Activated CD4-positive, alpha-beta memory T cell treated with anti-CD3 and anti-CD28 coated beads for 36 hours (primary cell): ENCODE measurements at regions not wholly inside any gene's neighbourhood (a gene's known extent, or its start where the extent isn't known, plus 50 kb on each side); places are given as distances from the start of the nearest gene placed in this dataset.

Experiments
- CTCF ChIA-PET: fragments of 350-600 bp; sonication (Branson Sonifier 250); formaldehyde crosslinking; loops from one replicate; lab custom pipeline; 2021; ENCODE audit warnings: antibody characterized with exemption, inconsistent platforms; lab: Charles Lee
- POLR2A ChIA-PET: fragments of 350-600 bp; sonication (Branson Sonifier 250); formaldehyde crosslinking; loops from one replicate; lab custom pipeline; 2021; ENCODE audit warnings: antibody characterized with exemption; lab: Charles Lee
- DNase-seq: peaks from one replicate; pipeline ENCODE4 v3.0.0-alpha.2; 2020
- H3K27ac Mint-ChIP-seq: one replicate; pipeline ENCODE4 v1.8.0; 2021; ENCODE audit warnings: mixed read lengths
- H3K27me3 Mint-ChIP-seq: one replicate; pipeline ENCODE4 v1.8.0; 2021; ENCODE audit warnings: mixed read lengths
- H3K36me3 Mint-ChIP-seq: one replicate; pipeline ENCODE4 v1.8.0; 2021; ENCODE audit warnings: mixed read lengths
- H3K4me1 Mint-ChIP-seq: one replicate; pipeline ENCODE4 v1.8.0; 2021; ENCODE audit warnings: low read depth, mixed read lengths
- H3K4me3 Mint-ChIP-seq: one replicate; pipeline ENCODE4 v1.8.0; 2021; ENCODE audit warnings: mild to moderate bottlenecking, mixed read lengths
- H3K9me3 Mint-ChIP-seq: one replicate; pipeline ENCODE4 v1.8.0; 2021; ENCODE audit warnings: mixed read lengths
- intact Hi-C: fragments of 100-400 bp; cut with micrococcal nuclease; formaldehyde crosslinking; loops from one replicate; pipeline ENCODE4 v1.15.1; 2023

- ChIA-PET POLR2A (no interaction called here), CTCF (no interaction called here)
- DNase-seq = no peak
- H3K4me1 Mint-ChIP-seq = no peaks in the 10 kb centered on the region
- no peaks in the 10 kb centered on the region for H3K36me3 Mint-ChIP-seq
- intact Hi-C loops = no loop called here
- no peak overlapping the region for H3K4me3 Mint-ChIP-seq
- H3K9me3 Mint-ChIP-seq = no peaks in the 10 kb centered on the region
- H3K27me3 Mint-ChIP-seq = no peaks in the 10 kb centered on the region
- H3K27ac Mint-ChIP-seq = no peak overlapping the region
Measured at GRCh38 chr7:20267482-20267881, 50.3 kb upstream of the MACC1 start.

- Mint-ChIP-seq H3K9me3 (no peaks in the 10 kb centered on the region), H3K4me1 (no peaks in the 10 kb centered on the region), H3K27me3 (no peaks in the 10 kb centered on the region), H3K4me3 (no peak overlapping the region), H3K36me3 (no peaks in the 10 kb centered on the region), H3K27ac (no peak overlapping the region)
- intact Hi-C loops = no loop called here
- DNase-seq = no peak
- ChIA-PET CTCF (no interaction called here), POLR2A (no interaction called here)
Measured at GRCh38 chr7:20268824-20269223, 51.6 kb upstream of the MACC1 start.

- Mint-ChIP-seq H3K27me3 (no peaks in the 10 kb centered on the region), H3K4me1 (no peaks in the 10 kb centered on the region), H3K36me3 (no peaks in the 10 kb centered on the region), H3K9me3 (no peaks in the 10 kb centered on the region), H3K4me3 (no peak overlapping the region), H3K27ac (no peak overlapping the region)
- intact Hi-C loops = no loop called here
- DNase-seq = no peak
- CTCF ChIA-PET = no interaction called here
- POLR2A ChIA-PET = no interaction called here
Measured at GRCh38 chr7:20269726-20270125, 52.5 kb upstream of the MACC1 start.

- Mint-ChIP-seq H3K4me3 (no peak overlapping the region), H3K9me3 (no peaks in the 10 kb centered on the region), H3K36me3 (no peaks in the 10 kb centered on the region), H3K27me3 (no peaks in the 10 kb centered on the region), H3K4me1 (no peaks in the 10 kb centered on the region), H3K27ac (no peak overlapping the region)
- intact Hi-C loops = no loop called here
- DNase-seq = no peak
- POLR2A ChIA-PET = no interaction called here
- CTCF ChIA-PET = no interaction called here
Measured at GRCh38 chr7:20270371-20270770, 53.2 kb upstream of the MACC1 start.

GRCh38 chr7:20270867-20271266 lies 53.7 kb upstream of the MACC1 start:
- Mint-ChIP-seq H3K27ac (no peak overlapping the region), H3K9me3 (no peaks in the 10 kb centered on the region), H3K4me1 (no peaks in the 10 kb centered on the region), H3K4me3 (no peak overlapping the region), H3K27me3 (no peaks in the 10 kb centered on the region), H3K36me3 (no peaks in the 10 kb centered on the region)
- intact Hi-C loops = no loop called here
- DNase-seq = no peak
- POLR2A ChIA-PET = no interaction called here
- CTCF ChIA-PET = no interaction called here

DNA sequence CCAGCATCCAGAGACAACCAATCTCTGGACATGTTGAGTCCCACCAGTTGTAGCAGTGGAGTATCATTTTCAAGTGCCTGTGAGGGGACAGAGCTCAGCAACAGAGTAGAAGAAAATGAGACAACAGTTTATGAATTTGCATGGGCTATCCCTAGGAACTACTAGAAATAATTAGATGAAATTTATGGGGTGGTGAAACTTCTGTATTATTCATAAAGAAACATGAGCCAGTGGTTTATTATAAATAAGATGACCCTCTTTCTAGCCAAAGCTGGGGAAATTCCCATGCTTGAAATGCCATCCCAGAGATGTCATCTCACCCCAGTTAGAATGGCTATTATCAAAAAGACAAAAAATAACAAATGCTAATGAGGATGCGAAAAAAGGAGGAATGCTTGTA lies 55.1 kb upstream of the ITGB8 start:
- no peak overlapping the region for H3K4me3 Mint-ChIP-seq
- H3K27ac Mint-ChIP-seq = no peak overlapping the region
- intact Hi-C loops = no loop called here
- H3K36me3 Mint-ChIP-seq = no peaks in the 10 kb centered on the region
- H3K9me3 Mint-ChIP-seq = no peaks in the 10 kb centered on the region
- DNase-seq = no peak
- H3K4me1 Mint-ChIP-seq = no peaks in the 10 kb centered on the region
- no peaks in the 10 kb centered on the region for H3K27me3 Mint-ChIP-seq
- POLR2A ChIA-PET = no interaction called here
- CTCF ChIA-PET = no interaction called here

GRCh38 chr7:20276705-20277472 lies 53.8 kb upstream of the ITGB8 start:
- POLR2A ChIA-PET = no interaction called here
- DNase-seq = no peak
- Mint-ChIP-seq H3K27ac (no peak overlapping the region), H3K4me3 (no peak overlapping the region), H3K36me3 (no peaks in the 10 kb centered on the region), H3K9me3 (no peaks in the 10 kb centered on the region), H3K4me1 (no peaks in the 10 kb centered on the region), H3K27me3 (no peaks in the 10 kb centered on the region)
- CTCF ChIA-PET = no interaction called here
- intact Hi-C loops = no loop called here

- ChIA-PET POLR2A (no interaction called here), CTCF (no interaction called here)
- H3K27ac Mint-ChIP-seq = no peak overlapping the region
- no peaks in the 10 kb centered on the region for H3K9me3 Mint-ChIP-seq
- intact Hi-C loops = loop anchor here (2.0 to 5.0 kb wide), 2 partner anchors 43 to 51 kb away; partner anchors contain the start of gene ITGB8
- no peak for DNase-seq
- H3K4me3 Mint-ChIP-seq = no peak overlapping the region
- no peaks in the 10 kb centered on the region for H3K27me3 Mint-ChIP-seq
- H3K4me1 Mint-ChIP-seq = no peaks in the 10 kb centered on the region
- no peaks in the 10 kb centered on the region for H3K36me3 Mint-ChIP-seq
Measured at GRCh38 chr7:20279979-20280378, 50.7 kb upstream of the ITGB8 start.

- Mint-ChIP-seq H3K36me3 (no peaks in the 10 kb centered on the region), H3K27ac (no peak overlapping the region), H3K4me1 (no peaks in the 10 kb centered on the region), H3K27me3 (no peaks in the 10 kb centered on the region), H3K9me3 (no peaks in the 10 kb centered on the region), H3K4me3 (no peak overlapping the region)
- no peak for DNase-seq
- ChIA-PET POLR2A (no interaction called here), CTCF (no interaction called here)
- intact Hi-C loops = loop anchor here (2.0 to 5.0 kb wide), 2 partner anchors 43 to 50 kb away; partner anchors contain the start of gene ITGB8
Measured at GRCh38 chr7:20280475-20281351, 50.0 kb upstream of the ITGB8 start.
